SK-N-SH treated with all-trans-retinoic acid at 6 μM for 48 hours (cell line): ENCODE measurements at regions not wholly inside any gene's neighbourhood (a gene's known extent, or its start where the extent isn't known, plus 50 kb on each side); places are given as distances from the start of the nearest gene placed in this dataset.

Source experiments
- CSDC2 ChIP-seq: fragments of 250-450 bp; sonication (Bioruptor Pico); IDR thresholded peaks from 2 replicates; pipeline ENCODE4 v1.5.0; 2020; ENCODE audit warnings: mild to moderate bottlenecking, moderate library complexity
- ISL1 ChIP-seq: fragments of 250-450 bp; sonication (Bioruptor Pico); IDR thresholded peaks from 2 replicates; pipeline ENCODE4 v2.1.2; 2022; ENCODE audit warnings: mild to moderate bottlenecking, moderate library complexity
- PPARA ChIP-seq: fragments of 250-450 bp; sonication (Bioruptor Pico); IDR thresholded peaks from 2 replicates; pipeline ENCODE4 v1.5.0; 2020; ENCODE audit warnings: mild to moderate bottlenecking, borderline replicate concordance
- RARB ChIP-seq: fragments of 250-450 bp; sonication (Bioruptor Pico); IDR thresholded peaks from 2 replicates; pipeline ENCODE4 v1.8.0; 2021; ENCODE audit warnings: mild to moderate bottlenecking, moderate library complexity
- ZFP3 ChIP-seq: fragments of 250-450 bp; sonication (Bioruptor Pico); IDR thresholded peaks from 2 replicates; pipeline ENCODE4 v1.5.0; 2020; ENCODE audit warnings: mild to moderate bottlenecking, moderate library complexity
- ZFP30 ChIP-seq: fragments of 450-650 bp; formaldehyde crosslinking; IDR thresholded peaks from 2 replicates; pipeline ENCODE4 v1.5.0; 2022; ENCODE audit warnings: mild to moderate bottlenecking, moderate library complexity
- TF ChIP-seq, protein P1 (sequence below): fragments of 250-450 bp; sonication (Bioruptor Pico); IDR thresholded peaks from 2 replicates; pipeline ENCODE4 v1.8.0; 2020; ENCODE audit warnings: mild to moderate bottlenecking, moderate library complexity, borderline replicate concordance
- TF ChIP-seq, protein P2 (sequence below): fragments of 250-450 bp; sonication (Bioruptor Pico); IDR thresholded peaks from 2 replicates; pipeline ENCODE4 v1.5.1; 2020; ENCODE audit warnings: low read depth, mild to moderate bottlenecking, moderate library complexity

DNA sequence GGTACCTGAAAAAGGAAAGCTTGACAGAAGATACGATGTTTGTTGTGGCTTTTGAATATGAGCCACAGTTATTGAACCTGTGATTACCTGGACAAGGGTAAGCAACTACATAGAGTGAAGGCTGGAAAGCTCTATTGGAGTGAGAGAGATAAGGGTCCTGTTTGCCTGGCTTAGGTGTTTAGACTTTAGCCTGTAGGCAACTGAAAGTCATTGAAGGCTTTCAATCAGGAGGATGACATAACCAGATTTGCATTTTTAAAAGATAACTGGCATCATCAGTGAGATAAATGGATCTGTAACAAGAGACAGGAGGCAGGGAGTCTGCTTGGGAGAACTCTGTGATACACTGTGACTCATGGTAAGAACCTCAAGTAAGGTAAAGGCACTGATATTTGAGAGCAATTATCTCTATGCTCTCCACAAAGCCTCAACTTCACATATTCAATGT is 128.9 kb upstream of the SOX5 start:
- TF ChIP-seq RARB (CRISPR knock-in tag) (no peak), ZFP3 (CRISPR knock-in tag) (no peak), PPARA (CRISPR knock-in tag) (no peak), ISL1 (peak; percentile 44; the same call in 1 of the 2 replicates), ZFP30 (CRISPR knock-in tag) (no peak), CSDC2 (CRISPR knock-in tag) (no peak)
- TF ChIP-seq, protein P1, sequence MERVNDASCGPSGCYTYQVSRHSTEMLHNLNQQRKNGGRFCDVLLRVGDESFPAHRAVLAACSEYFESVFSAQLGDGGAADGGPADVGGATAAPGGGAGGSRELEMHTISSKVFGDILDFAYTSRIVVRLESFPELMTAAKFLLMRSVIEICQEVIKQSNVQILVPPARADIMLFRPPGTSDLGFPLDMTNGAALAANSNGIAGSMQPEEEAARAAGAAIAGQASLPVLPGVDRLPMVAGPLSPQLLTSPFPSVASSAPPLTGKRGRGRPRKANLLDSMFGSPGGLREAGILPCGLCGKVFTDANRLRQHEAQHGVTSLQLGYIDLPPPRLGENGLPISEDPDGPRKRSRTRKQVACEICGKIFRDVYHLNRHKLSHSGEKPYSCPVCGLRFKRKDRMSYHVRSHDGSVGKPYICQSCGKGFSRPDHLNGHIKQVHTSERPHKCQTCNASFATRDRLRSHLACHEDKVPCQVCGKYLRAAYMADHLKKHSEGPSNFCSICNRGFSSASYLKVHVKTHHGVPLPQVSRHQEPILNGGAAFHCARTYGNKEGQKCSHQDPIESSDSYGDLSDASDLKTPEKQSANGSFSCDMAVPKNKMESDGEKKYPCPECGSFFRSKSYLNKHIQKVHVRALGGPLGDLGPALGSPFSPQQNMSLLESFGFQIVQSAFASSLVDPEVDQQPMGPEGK = no peak
- TF ChIP-seq, protein P2, sequence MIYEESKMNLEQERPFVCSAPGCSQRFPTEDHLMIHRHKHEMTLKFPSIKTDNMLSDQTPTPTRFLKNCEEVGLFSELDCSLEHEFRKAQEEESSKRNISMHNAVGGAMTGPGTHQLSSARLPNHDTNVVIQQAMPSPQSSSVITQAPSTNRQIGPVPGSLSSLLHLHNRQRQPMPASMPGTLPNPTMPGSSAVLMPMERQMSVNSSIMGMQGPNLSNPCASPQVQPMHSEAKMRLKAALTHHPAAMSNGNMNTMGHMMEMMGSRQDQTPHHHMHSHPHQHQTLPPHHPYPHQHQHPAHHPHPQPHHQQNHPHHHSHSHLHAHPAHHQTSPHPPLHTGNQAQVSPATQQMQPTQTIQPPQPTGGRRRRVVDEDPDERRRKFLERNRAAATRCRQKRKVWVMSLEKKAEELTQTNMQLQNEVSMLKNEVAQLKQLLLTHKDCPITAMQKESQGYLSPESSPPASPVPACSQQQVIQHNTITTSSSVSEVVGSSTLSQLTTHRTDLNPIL (CRISPR knock-in tag) = 0 out of 2 replicates have a peak, but pooled peaks have one; percentile 27
